Activated CD8-positive, alpha-beta T cell treated with anti-CD3 and anti-CD28 coated beads for 36 hours (primary cell): ENCODE measurements at regions not wholly inside any gene's neighbourhood (a gene's known extent, or its start where the extent isn't known, plus 50 kb on each side); places are given as distances from the start of the nearest gene placed in this dataset.

ENCODE experiments used
- ATAC-seq: fragments of 200-7000 bp; cut with Tn5 transposase; one replicate; pipeline ENCODE4 v1.10.0; 2021; ENCODE audit warnings: mild to moderate bottlenecking, moderate library complexity
- CTCF ChIA-PET: fragments of 350-600 bp; sonication (Branson Sonifier 250); formaldehyde crosslinking; loops from one replicate; lab custom pipeline; 2021; ENCODE audit warnings: antibody characterized with exemption; lab: Charles Lee
- POLR2A ChIA-PET: fragments of 350-600 bp; sonication (Branson Sonifier 250); formaldehyde crosslinking; loops from one replicate; lab custom pipeline; 2021; ENCODE audit warnings: antibody characterized with exemption; lab: Charles Lee
- DNase-seq: peaks from one replicate; pipeline ENCODE4 v3.0.0-alpha.2; 2020
- H3K27ac Mint-ChIP-seq: one replicate; pipeline ENCODE4 v1.8.0; 2021; ENCODE audit warnings: mild to moderate bottlenecking, mixed read lengths
- H3K27me3 Mint-ChIP-seq: one replicate; pipeline ENCODE4 v1.8.0; 2021; ENCODE audit warnings: mixed read lengths
- H3K36me3 Mint-ChIP-seq: one replicate; pipeline ENCODE4 v1.8.0; 2021; ENCODE audit warnings: low read depth, mixed read lengths
- H3K4me1 Mint-ChIP-seq: one replicate; pipeline ENCODE4 v1.8.0; 2021; ENCODE audit warnings: low read depth, mixed read lengths
- H3K4me3 Mint-ChIP-seq: one replicate; pipeline ENCODE4 v1.8.0; 2021; ENCODE audit warnings: mild to moderate bottlenecking, moderate library complexity, mixed read lengths
- H3K9me3 Mint-ChIP-seq: one replicate; pipeline ENCODE4 v1.8.0; 2021; ENCODE audit warnings: mixed read lengths
- CTCF ChIP-seq: fragments of 200-600 bp; IDR thresholded peaks from one replicate; pipeline ENCODE4 v1.8.0; 2022; ENCODE audit warnings: antibody characterized with exemption, mild to moderate bottlenecking
- intact Hi-C: fragments of 100-400 bp; cut with micrococcal nuclease; formaldehyde crosslinking; loops from one replicate; pipeline ENCODE4 v1.10.0; 2022

GRCh38 chr21:28226563-28226962 is 766.1 kb downstream of the LTN1 start:
- H3K4me1 Mint-ChIP-seq = no peaks in the 10 kb centered on the region
- no peak for ATAC-seq
- TF ChIP-seq CTCF = no peak
- H3K27me3 Mint-ChIP-seq = no peaks in the 10 kb centered on the region
- no peak for DNase-seq
- H3K36me3 Mint-ChIP-seq = no peaks in the 10 kb centered on the region
- POLR2A ChIA-PET = no interaction called here
- no peak overlapping the region for H3K4me3 Mint-ChIP-seq
- intact Hi-C loops = no loop called here
- CTCF ChIA-PET = no interaction called here
- H3K9me3 Mint-ChIP-seq = no peaks in the 10 kb centered on the region
- H3K27ac Mint-ChIP-seq = no peak overlapping the region

- Mint-ChIP-seq H3K27ac (no peak overlapping the region), H3K4me3 (no peak overlapping the region), H3K4me1 (no peaks in the 10 kb centered on the region), H3K36me3 (no peaks in the 10 kb centered on the region), H3K27me3 (no peaks in the 10 kb centered on the region), H3K9me3 (no peaks in the 10 kb centered on the region)
- CTCF ChIA-PET = no interaction called here
- intact Hi-C loops = no loop called here
- ATAC-seq (no peak), DNase-seq (no peak)
- POLR2A ChIA-PET = no interaction called here
- no peak for TF ChIP-seq CTCF
These were observed 768.4 kb downstream of the LTN1 start for GRCh38 chr21:28224191-28224726.

GRCh38 chr21:28221984-28222383 is 770.7 kb downstream of the LTN1 start:
- Mint-ChIP-seq H3K4me1 (no peaks in the 10 kb centered on the region), H3K36me3 (no peaks in the 10 kb centered on the region), H3K27me3 (no peaks in the 10 kb centered on the region), H3K4me3 (no peak overlapping the region), H3K9me3 (no peaks in the 10 kb centered on the region), H3K27ac (no peak overlapping the region)
- ChIA-PET POLR2A (no interaction called here), CTCF (no interaction called here)
- TF ChIP-seq CTCF = no peak
- no peak for DNase-seq
- ATAC-seq = no peak
- intact Hi-C loops = no loop called here

GRCh38 chr21:28220680-28221079 is 772.0 kb downstream of the LTN1 start:
- intact Hi-C loops = no loop called here
- CTCF ChIA-PET = no interaction called here
- no peak for TF ChIP-seq CTCF

GRCh38 chr21:28216976-28217523 is 775.6 kb downstream of the LTN1 start:
- no peak for ATAC-seq
- POLR2A ChIA-PET = no interaction called here
- Mint-ChIP-seq H3K4me1 (no peaks in the 10 kb centered on the region), H3K27me3 (no peaks in the 10 kb centered on the region), H3K9me3 (no peaks in the 10 kb centered on the region), H3K27ac (no peak overlapping the region), H3K4me3 (no peak overlapping the region), H3K36me3 (no peaks in the 10 kb centered on the region)
- intact Hi-C loops = no loop called here
- CTCF ChIA-PET = no interaction called here
- TF ChIP-seq CTCF = no peak
- DNase-seq = no peak

More at GRCh38 chr21:28220680-28221079, 772.0 kb downstream of the LTN1 start:
- no peaks in the 10 kb centered on the region for H3K27me3 Mint-ChIP-seq
- no peaks in the 10 kb centered on the region for H3K9me3 Mint-ChIP-seq
- H3K4me1 Mint-ChIP-seq = no peaks in the 10 kb centered on the region
- H3K4me3 Mint-ChIP-seq = no peak overlapping the region
- H3K36me3 Mint-ChIP-seq = no peaks in the 10 kb centered on the region
- DNase-seq = no peak
- POLR2A ChIA-PET = no interaction called here
- no peak for ATAC-seq
- H3K27ac Mint-ChIP-seq = no peak overlapping the region
